Mesothelial cell of epicardium (in vitro differentiated cells): ENCODE measurements at regions not wholly inside any gene's neighbourhood (a gene's known extent, or its start where the extent isn't known, plus 50 kb on each side); places are given as distances from the start of the nearest gene placed in this dataset.

Experiments
- DNase-seq, 2 experiments: peaks; one replicate each; pipeline ENCODE4 v3.0.0; 2021; ENCODE audit warnings: low spot score in 2 of 2; ENCODE audit not compliant: unreplicated experiment in 2 of 2
- H3K27ac Mint-ChIP-seq: 2 replicates; pipeline ENCODE4 v1.8.0; 2021; ENCODE audit warnings: mixed read lengths
- H3K27me3 Mint-ChIP-seq: 2 replicates; pipeline ENCODE4 v1.8.0; 2021; ENCODE audit warnings: low read depth, mixed read lengths
- H3K36me3 Mint-ChIP-seq: 2 replicates; pipeline ENCODE4 v1.8.0; 2021; ENCODE audit warnings: mixed read lengths
- H3K4me1 Mint-ChIP-seq: 2 replicates; pipeline ENCODE4 v1.8.0; 2021; ENCODE audit warnings: mixed read lengths
- H3K4me3 Mint-ChIP-seq: 2 replicates; pipeline ENCODE4 v1.8.0; 2021; ENCODE audit warnings: mild to moderate bottlenecking, moderate library complexity, mixed read lengths
- H3K9me3 Mint-ChIP-seq: 2 replicates; pipeline ENCODE4 v1.8.0; 2021; ENCODE audit warnings: mixed read lengths
- TF ChIP-seq, protein P1 (sequence below): fragments of 200-600 bp; sonication (generic); IDR thresholded peaks from one replicate; pipeline ENCODE4 v1.5.0; 2021; ENCODE audit warnings: antibody characterized with exemption; ENCODE audit not compliant: unreplicated experiment

- Mint-ChIP-seq H3K9me3 (no peaks in the 10 kb centered on the region), H3K4me1 (peaks cover 6% of the 10 kb centered on the region), H3K27ac (no peak overlapping the region), H3K27me3 (peaks cover 35% of the 10 kb centered on the region), H3K36me3 (no peaks in the 10 kb centered on the region), H3K4me3 (no peak overlapping the region)
- DNase-seq, result no peak
- TF ChIP-seq, protein P1, sequence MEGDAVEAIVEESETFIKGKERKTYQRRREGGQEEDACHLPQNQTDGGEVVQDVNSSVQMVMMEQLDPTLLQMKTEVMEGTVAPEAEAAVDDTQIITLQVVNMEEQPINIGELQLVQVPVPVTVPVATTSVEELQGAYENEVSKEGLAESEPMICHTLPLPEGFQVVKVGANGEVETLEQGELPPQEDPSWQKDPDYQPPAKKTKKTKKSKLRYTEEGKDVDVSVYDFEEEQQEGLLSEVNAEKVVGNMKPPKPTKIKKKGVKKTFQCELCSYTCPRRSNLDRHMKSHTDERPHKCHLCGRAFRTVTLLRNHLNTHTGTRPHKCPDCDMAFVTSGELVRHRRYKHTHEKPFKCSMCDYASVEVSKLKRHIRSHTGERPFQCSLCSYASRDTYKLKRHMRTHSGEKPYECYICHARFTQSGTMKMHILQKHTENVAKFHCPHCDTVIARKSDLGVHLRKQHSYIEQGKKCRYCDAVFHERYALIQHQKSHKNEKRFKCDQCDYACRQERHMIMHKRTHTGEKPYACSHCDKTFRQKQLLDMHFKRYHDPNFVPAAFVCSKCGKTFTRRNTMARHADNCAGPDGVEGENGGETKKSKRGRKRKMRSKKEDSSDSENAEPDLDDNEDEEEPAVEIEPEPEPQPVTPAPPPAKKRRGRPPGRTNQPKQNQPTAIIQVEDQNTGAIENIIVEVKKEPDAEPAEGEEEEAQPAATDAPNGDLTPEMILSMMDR, result no peak
Measured at GRCh38 chr3:44090036-44090435, 151.7 kb upstream of the TOPAZ1 start.

DNA sequence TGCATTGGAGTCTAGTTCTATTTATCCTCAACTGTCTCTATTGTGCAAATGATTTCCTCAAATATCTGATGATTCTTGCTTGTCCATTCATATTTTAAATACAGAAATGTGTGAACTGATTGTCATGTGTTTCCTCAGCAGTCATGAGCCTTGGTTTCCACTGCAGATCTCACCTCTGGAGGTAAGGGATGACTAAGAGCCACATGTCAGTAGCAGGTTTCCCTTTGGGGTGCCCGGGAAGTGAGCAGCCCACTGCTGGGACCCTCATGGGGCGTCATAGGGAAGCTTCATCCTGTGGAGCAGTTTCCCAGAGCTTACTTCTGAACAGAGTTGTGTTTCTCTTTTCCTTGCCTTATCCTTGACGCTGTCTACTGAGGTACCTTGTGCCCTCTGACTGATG is 149.2 kb upstream of the TOPAZ1 start:
- Mint-ChIP-seq H3K27me3 (peaks cover 29% of the 10 kb centered on the region), H3K4me3 (no peak overlapping the region), H3K4me1 (peaks cover 6% of the 10 kb centered on the region), H3K9me3 (peaks cover 3% of the 10 kb centered on the region), H3K27ac (no peak overlapping the region), H3K36me3 (no peaks in the 10 kb centered on the region)
- DNase-seq, result no peak
- TF ChIP-seq, protein P1, result no peak

GRCh38 chr3:44093531-44093930 is 148.2 kb upstream of the TOPAZ1 start:
- Mint-ChIP-seq H3K4me3 (no peak overlapping the region), H3K4me1 (peaks cover 6% of the 10 kb centered on the region), H3K36me3 (no peaks in the 10 kb centered on the region), H3K27me3 (peaks cover 25% of the 10 kb centered on the region), H3K27ac (no peak overlapping the region), H3K9me3 (peaks cover 3% of the 10 kb centered on the region)
- TF ChIP-seq, protein P1, result no peak
- DNase-seq, result no peak

DNA sequence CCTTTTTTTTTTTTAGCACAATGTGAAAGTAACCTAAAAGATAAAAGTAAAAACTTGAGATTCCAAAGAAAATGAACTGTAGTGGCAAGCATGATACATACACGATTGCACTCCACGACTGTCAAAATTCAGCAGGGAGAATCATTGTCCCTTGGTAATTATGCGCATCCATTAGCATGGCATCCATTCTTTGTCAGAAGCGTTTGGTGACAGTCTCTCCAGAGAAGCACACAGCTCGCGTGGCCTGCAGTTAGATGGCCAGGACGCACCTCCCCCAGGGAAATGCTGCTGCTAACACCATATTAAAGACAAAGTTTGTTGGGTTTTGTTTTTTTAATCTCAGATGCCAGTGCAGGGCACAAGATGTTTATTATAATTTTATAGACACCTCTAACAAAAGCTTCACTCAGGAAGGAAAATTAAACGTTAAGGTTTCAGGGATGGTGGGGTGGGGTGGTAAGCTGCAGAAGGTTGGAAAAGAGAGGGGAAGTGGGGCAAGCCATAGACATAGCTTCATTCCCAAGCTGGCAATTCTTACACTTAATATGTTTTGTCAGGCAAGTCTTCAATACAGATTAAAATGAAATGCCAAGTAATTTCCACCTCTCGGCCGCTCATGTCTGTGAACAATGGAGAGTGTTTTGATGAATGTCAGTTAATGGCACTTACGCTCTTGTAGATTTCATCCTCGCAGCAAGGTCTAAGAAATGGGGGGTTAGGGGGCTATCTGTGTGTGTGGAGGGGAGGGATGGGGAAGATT is 142.8 kb upstream of the TOPAZ1 start:
- no peak overlapping the region for H3K27ac Mint-ChIP-seq
- H3K9me3 Mint-ChIP-seq, result peaks cover 3% of the 10 kb centered on the region
- H3K27me3 Mint-ChIP-seq, result peaks cover 32% of the 10 kb centered on the region
- no peaks in the 10 kb centered on the region for H3K36me3 Mint-ChIP-seq
- H3K4me1 Mint-ChIP-seq, result peaks cover under 1% of the 10 kb centered on the region
- DNase-seq, result no peak
- H3K4me3 Mint-ChIP-seq, result no peak overlapping the region
- TF ChIP-seq, protein P1, result no peak

GRCh38 chr3:44099566-44100297 is 142.0 kb upstream of the TOPAZ1 start:
- H3K27ac Mint-ChIP-seq, result no peak overlapping the region
- peaks cover 3% of the 10 kb centered on the region for H3K9me3 Mint-ChIP-seq
- no peak for DNase-seq
- H3K36me3 Mint-ChIP-seq, result no peaks in the 10 kb centered on the region
- peaks cover 39% of the 10 kb centered on the region for H3K27me3 Mint-ChIP-seq
- no peak overlapping the region for H3K4me3 Mint-ChIP-seq
- H3K4me1 Mint-ChIP-seq, result peaks cover under 1% of the 10 kb centered on the region
- TF ChIP-seq, protein P1, result no peak
